Right ventricle myocardium superior (tissue), 1 donor: ENCODE measurements at regions not wholly inside any gene's neighbourhood (a gene's known extent, or its start where the extent isn't known, plus 50 kb on each side); places are given as distances from the start of the nearest gene placed in this dataset.
"Not testable (repeated sequence)": the region's sequence is repeated elsewhere in the genome, so short reads cannot be mapped to it uniquely, and the experiment has no call there.

Experiments used
- ATAC-seq: fragments of 200-7000 bp; cut with Tn5 transposase; one replicate; pipeline ENCODE4 v1.9.1; 2020; ENCODE audit warnings: mild to moderate bottlenecking; ENCODE audit not compliant: poor library complexity
- DNase-seq: peaks from one replicate; pipeline ENCODE4 v3.0.0-alpha.2; 2020
- intact Hi-C: fragments of 100-400 bp; cut with DNase I; formaldehyde crosslinking; loops from one replicate; pipeline ENCODE4 v1.11.2; 2022
- donor health status: DM: no; HTN: yes; CAD: no; lungs with severe emphysema.

GRCh38 chr5:50501491-50502228 lies 60.6 kb upstream of the EMB start:
- peak; percentile 18 for ATAC-seq
- intact Hi-C loops, result no loop called here

GRCh38 chr5:50513028-50513457 lies 72.0 kb upstream of the EMB start:
- DNase-seq, intact Hi-C loops, ATAC-seq: not testable (repeated sequence)

More at GRCh38 chr5:50501491-50502228, 60.6 kb upstream of the EMB start:
- DNase-seq, result no peak

GRCh38 chr5:50521060-50521459 lies 80.0 kb upstream of the EMB start:
- ATAC-seq, DNase-seq, intact Hi-C loops: not testable (repeated sequence)

- DNase-seq, ATAC-seq, intact Hi-C loops: not testable (repeated sequence)
Measured at GRCh38 chr5:50527514-50528060, 86.5 kb upstream of the EMB start.

DNA sequence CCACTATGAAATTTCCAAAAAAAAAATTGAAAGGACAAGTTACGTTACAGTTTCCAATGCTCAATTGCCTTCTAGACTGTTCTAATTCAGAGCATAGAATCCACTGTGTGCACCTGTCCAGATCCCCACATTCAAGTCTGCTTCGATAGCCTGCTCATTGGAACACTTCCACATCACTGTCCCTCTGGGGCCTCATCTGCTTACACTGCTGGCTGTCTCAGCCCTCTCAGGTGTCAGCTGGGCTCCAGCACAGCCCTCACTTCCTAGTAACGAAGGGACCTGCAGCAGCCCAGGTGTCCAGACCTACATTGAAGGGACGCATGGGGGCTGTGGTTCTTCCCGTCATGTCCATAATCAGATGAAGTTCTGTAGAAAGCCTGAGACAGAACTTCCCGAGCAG lies 94.3 kb upstream of the EMB start:
- intact Hi-C loops, result no loop called here
- DNase-seq (no peak), ATAC-seq (no peak)

GRCh38 chr5:50537534-50537933 lies 96.4 kb upstream of the EMB start:
- intact Hi-C loops, ATAC-seq, DNase-seq: not testable (repeated sequence)

- no peak for ATAC-seq
Measured at GRCh38 chr5:50547303-50547702, 106.2 kb upstream of the EMB start.

DNA sequence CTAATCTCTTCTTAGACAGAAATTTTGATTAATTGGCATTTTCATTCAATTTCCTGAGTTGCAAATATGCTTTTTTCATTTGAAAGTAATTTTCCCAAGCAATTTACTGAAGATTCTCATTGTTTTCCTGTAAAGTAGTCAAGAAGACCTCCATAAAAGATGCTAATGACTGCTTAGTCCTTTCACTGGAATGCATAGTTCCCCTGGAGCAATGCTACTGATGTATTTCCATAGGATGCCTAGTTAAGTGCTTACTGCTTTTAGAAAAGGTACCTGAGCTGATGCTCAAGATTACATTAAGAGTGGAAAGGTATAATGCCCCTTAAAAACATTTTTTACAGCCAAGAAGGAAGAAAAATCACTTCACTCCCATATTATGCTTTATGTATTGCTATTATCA lies 109.2 kb upstream of the EMB start:
- intact Hi-C loops, result no loop called here
- no peak for ATAC-seq
- DNase-seq, result no peak

More at GRCh38 chr5:50547303-50547702, 106.2 kb upstream of the EMB start:
- intact Hi-C loops, result no loop called here
- no peak for DNase-seq

DNA sequence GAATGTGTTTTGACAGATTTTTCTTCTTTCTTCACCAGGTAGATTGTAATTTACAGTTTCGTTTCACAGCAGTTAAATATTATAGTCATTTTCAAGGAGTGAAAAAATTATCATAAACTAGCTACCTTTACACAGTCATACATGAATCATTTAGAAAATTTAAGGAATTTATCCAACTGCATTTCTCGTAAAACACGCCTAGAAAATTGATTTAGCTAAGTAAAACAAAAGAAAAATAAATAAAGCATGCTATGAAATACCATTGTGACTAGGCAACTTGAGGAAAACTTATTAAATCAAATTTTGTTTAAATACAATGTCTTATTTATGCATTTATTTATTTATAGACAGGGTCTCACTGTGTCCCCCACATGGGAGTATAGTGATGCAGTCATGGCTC lies 109.9 kb upstream of the EMB start:
- DNase-seq (no peak), ATAC-seq (no peak)
- intact Hi-C loops, result no loop called here

- intact Hi-C loops, result no loop called here
- DNase-seq (peak; percentile 36), ATAC-seq (no peak)
Measured at GRCh38 chr5:50553560-50553984, 112.5 kb upstream of the EMB start.

DNA sequence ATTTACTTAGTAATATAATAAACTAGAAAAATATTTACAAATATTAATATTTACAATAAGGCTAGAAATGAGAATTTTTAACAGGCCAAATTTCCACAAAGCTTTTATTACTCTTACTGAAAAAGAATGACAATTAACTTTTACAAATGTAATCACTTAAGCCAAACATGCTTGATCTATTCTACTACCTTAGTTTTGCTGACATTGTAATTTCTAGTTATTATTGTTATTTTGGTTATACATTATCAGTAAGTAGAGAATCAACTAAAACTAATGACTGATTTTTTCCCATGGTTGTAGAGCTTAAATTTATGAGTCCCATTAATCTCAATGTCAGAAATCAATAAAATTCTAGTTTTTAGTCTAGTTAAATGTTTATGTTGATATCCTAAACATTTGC lies 107.8 kb upstream of the PARP8 start:
- ATAC-seq, intact Hi-C loops: not testable (repeated sequence)

GRCh38 chr5:50559955-50560354 lies 106.5 kb upstream of the PARP8 start:
- no peak for ATAC-seq
- intact Hi-C loops, result no loop called here
- DNase-seq, result no peak

More for the DNA sequence above, 107.8 kb upstream of the PARP8 start:
- not testable (repeated sequence) for DNase-seq

- ATAC-seq (no peak), DNase-seq (no peak)
- intact Hi-C loops, result no loop called here
Measured at GRCh38 chr5:50562694-50563093, 103.7 kb upstream of the PARP8 start.

GRCh38 chr5:50564079-50564478 lies 102.4 kb upstream of the PARP8 start:
- no peak for ATAC-seq
- intact Hi-C loops, result no loop called here
- DNase-seq, result no peak

DNA sequence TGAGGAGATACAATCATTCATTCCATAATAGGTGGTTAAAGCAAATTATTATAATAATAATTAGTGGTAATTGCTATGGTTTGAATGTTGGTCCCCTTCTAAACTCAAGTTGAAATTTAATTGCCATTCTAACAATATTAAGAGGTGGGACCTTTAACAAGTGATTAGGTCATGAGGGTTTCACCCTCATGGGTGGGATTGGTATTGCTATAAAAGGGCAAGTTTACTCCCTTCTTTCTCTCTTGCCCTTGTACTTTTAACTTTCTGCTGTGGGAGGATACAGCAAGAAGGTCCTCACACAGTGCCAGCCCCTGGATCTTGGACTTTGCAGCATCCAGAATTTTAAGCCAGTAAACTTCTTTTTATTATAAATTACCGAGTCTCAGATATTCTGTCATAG lies 101.9 kb upstream of the PARP8 start:
- DNase-seq, result no peak
- ATAC-seq, result no peak
- intact Hi-C loops, result no loop called here

GRCh38 chr5:50574121-50574520 lies 92.3 kb upstream of the PARP8 start:
- no peak for DNase-seq
- ATAC-seq, result no peak
- intact Hi-C loops, result no loop called here

DNA sequence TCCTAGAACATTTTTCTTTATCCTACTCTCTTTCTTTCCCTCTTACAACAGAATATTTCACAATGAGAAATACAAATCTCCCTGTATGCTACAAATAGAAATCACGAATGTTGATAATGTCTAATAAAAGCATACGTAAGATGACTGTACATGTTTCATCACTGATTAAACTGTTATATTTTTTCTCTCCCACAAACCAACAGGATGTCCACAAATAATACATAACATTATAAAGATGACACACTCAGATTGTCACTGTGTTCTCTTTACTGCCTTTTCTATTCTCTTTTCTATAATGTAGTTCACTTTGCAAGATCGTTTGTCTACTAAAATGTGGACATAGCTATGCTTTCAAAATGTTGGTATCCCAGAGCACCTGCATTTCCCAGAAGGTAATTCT lies 90.7 kb upstream of the PARP8 start:
- no peak for ATAC-seq
- intact Hi-C loops, result no loop called here
- no peak for DNase-seq

DNA sequence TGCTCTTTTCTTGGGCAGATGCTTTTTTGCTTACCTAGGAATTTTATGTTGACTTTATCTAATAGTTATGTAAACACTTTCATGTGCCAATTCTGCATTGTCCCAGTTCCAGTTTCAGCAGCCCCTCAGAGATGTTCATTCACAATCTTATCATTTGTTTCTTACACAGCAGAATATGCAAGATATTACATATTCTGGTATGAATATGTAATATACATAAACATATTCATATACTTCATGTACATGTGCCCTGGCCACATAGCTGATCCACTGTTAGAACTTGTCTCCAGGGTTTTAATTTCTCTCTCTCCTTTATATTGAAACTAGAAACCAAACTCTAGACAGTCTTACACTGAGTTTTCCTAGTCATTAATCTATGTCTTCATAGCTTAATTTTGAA lies 90.2 kb upstream of the PARP8 start:
- DNase-seq (no peak), ATAC-seq (no peak)
- intact Hi-C loops, result no loop called here

DNA sequence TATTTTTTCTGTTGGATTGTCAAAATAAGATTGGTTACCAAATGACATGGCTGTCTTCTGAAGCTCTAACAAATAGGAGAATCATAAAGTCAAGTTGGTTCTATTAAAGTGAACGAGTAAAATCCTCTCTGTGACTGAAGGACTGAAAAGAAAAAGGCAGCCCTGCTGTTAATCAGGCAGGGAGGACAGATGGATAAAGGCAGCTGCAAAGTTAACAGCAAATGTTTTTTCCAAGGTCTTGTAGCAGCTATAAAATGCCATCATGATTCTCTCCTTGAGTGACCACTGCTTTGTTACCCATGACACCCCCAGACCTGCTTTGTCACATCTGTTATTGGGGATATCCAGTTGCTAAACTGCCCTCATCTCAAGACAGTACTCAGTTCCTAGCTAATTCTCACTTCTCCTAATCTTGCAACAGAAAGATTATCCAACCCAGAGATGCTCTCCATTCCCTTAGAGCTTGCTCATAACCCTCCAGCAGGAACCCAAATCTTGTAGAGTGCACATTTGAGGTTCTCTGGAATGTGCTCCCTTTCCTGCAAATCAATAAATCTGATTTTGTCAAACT lies 89.7 kb upstream of the PARP8 start:
- no peak for ATAC-seq

GRCh38 chr5:50580506-50580905 lies 85.9 kb upstream of the PARP8 start:
- ATAC-seq (no peak), DNase-seq (no peak)
- intact Hi-C loops, result no loop called here

More for the DNA sequence above, 89.7 kb upstream of the PARP8 start:
- DNase-seq, result no peak
- intact Hi-C loops, result no loop called here
